Activated CD8-positive, alpha-beta T cell treated with anti-CD3 and anti-CD28 coated beads, Interleukin-2, amount 10 ng/mL, durations not matched to agents 7 days and 5 days (primary cell): ENCODE measurements at regions not wholly inside any gene's neighbourhood (a gene's known extent, or its start where the extent isn't known, plus 50 kb on each side); places are given as distances from the start of the nearest gene placed in this dataset.

Experiments
- ATAC-seq: fragments of 150-1000 bp; cut with Tn5 transposase; one replicate; pipeline ENCODE4 v1.10.0; 2021; ENCODE audit warnings: moderate library complexity
- CTCF ChIA-PET: fragments of 350-600 bp; sonication (Branson Sonifier 250); formaldehyde crosslinking; loops from one replicate; lab custom pipeline; 2021; ENCODE audit warnings: antibody characterized with exemption; lab: Charles Lee
- POLR2A ChIA-PET: fragments of 350-600 bp; sonication (Branson Sonifier 250); formaldehyde crosslinking; loops from one replicate; lab custom pipeline; 2021; ENCODE audit warnings: antibody characterized with exemption; lab: Charles Lee
- DNase-seq: peaks from one replicate; pipeline ENCODE4 v3.0.0-alpha.2; 2020
- H3K27ac Mint-ChIP-seq: one replicate; pipeline ENCODE4 v1.8.0; 2021; ENCODE audit warnings: mild to moderate bottlenecking, mixed read lengths
- H3K27me3 Mint-ChIP-seq: one replicate; pipeline ENCODE4 v1.8.0; 2021; ENCODE audit warnings: low read depth, mixed read lengths
- H3K36me3 Mint-ChIP-seq: one replicate; pipeline ENCODE4 v1.8.0; 2021; ENCODE audit warnings: low read depth, mixed read lengths
- H3K4me1 Mint-ChIP-seq: one replicate; pipeline ENCODE4 v1.8.0; 2021; ENCODE audit warnings: low read depth, mixed read lengths
- H3K4me3 Mint-ChIP-seq: one replicate; pipeline ENCODE4 v1.8.0; 2021; ENCODE audit warnings: mild to moderate bottlenecking, mixed read lengths
- H3K9me3 Mint-ChIP-seq: one replicate; pipeline ENCODE4 v1.8.0; 2022; ENCODE audit warnings: mixed read lengths; ENCODE audit not compliant: insufficient read depth

GRCh38 chr16:11481987-11482386 is 104.7 kb downstream of the LITAF start:
- POLR2A ChIA-PET = no interaction called here
- Mint-ChIP-seq H3K27me3 (no peaks in the 10 kb centered on the region), H3K36me3 (no peaks in the 10 kb centered on the region), H3K27ac (no peak overlapping the region), H3K4me3 (no peak overlapping the region), H3K4me1 (no peaks in the 10 kb centered on the region), H3K9me3 (peaks cover 7% of the 10 kb centered on the region)
- CTCF ChIA-PET = interaction anchor here (1.7 kb wide), 1 partner anchor 50 kb away, joined by 3 read pairs; no protein-coding TSS in a partner anchor
- DNase-seq (no peak), ATAC-seq (no peak)

DNA sequence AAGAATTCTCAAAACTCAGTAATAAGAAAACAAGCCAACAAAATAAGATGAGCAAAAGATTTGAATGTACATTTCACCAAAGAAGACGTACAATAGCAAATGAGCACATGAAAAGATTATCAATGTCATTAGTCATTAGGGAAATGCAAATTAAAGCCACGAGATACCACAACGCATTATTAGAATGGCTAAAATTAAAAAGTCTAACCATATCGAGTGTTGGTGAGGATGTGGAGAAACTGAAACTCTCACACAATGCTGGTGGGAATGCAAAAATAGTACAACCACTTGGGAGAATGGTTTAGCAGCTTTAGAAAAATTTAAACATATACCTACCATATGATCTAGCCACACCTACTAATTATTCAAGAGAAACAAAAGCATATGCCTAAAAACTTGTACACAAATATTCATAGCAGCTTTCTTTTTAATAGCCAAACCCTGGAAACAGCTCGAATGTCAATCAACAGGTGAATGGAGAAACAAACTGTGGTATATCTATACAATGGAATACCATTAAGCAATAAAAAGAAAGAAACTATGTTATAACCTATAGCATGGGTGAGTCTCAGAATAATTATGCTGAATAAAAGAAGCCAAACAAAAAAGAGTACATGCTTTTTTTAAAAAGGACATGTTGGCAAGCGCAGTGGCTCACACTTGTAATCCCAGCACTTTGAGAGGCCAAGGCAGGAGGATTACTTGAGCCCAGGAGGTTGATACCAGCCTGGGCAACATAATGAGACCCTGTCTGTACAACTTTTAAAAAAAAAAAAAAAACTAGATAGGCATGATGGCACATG is 103.6 kb downstream of the LITAF start:
- H3K36me3 Mint-ChIP-seq = no peaks in the 10 kb centered on the region
- ATAC-seq = no peak
- ChIA-PET POLR2A (no interaction called here), CTCF (interaction anchor here (1.7 kb wide), 1 partner anchor 49 kb away, joined by 3 read pairs; no protein-coding TSS in a partner anchor)
- no peaks in the 10 kb centered on the region for H3K4me1 Mint-ChIP-seq
- no peak overlapping the region for H3K4me3 Mint-ChIP-seq
- no peak overlapping the region for H3K27ac Mint-ChIP-seq
- no peaks in the 10 kb centered on the region for H3K27me3 Mint-ChIP-seq
- peaks cover 7% of the 10 kb centered on the region for H3K9me3 Mint-ChIP-seq
- no peak for DNase-seq

DNA sequence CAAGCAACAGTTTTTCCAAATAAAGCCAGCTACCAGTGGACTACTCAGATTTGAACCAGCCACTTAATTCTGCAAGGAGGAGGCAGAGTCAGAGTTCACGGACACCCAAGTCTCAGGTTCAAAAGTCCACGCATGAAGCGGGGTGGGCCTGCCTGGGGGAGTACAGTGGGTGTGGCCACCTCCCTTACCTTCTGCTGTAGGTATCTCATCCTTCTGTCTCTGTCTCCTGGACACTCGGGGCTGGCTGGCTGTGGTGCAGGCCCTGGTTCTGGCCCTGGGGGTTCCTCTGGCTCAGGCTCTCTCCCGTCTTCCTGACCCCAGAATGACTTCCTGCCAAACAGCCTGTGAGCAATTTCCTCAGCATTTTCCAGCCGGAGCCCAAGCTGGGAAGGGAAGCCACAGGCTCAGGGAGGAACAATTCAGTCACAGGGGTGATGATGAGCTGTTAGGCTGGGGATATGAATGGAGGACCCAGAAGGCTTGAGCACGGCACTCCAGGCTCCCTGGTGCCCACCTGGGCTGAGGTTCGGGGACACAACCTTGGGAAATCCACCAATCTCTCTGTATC is 101.9 kb downstream of the LITAF start:
- Mint-ChIP-seq H3K27ac (no peak overlapping the region), H3K4me3 (no peak overlapping the region), H3K27me3 (no peaks in the 10 kb centered on the region), H3K36me3 (no peaks in the 10 kb centered on the region), H3K4me1 (no peaks in the 10 kb centered on the region), H3K9me3 (peaks cover 7% of the 10 kb centered on the region)
- ChIA-PET CTCF (no interaction called here), POLR2A (no interaction called here)
- no peak for DNase-seq
- no peak for ATAC-seq

GRCh38 chr16:11485676-11486075 is 101.0 kb downstream of the LITAF start:
- no peaks in the 10 kb centered on the region for H3K36me3 Mint-ChIP-seq
- POLR2A ChIA-PET = no interaction called here
- peaks cover 7% of the 10 kb centered on the region for H3K9me3 Mint-ChIP-seq
- no peaks in the 10 kb centered on the region for H3K4me1 Mint-ChIP-seq
- no peak overlapping the region for H3K4me3 Mint-ChIP-seq
- no peak overlapping the region for H3K27ac Mint-ChIP-seq
- no peak for ATAC-seq
- CTCF ChIA-PET = no interaction called here
- no peak for DNase-seq
- no peaks in the 10 kb centered on the region for H3K27me3 Mint-ChIP-seq

DNA sequence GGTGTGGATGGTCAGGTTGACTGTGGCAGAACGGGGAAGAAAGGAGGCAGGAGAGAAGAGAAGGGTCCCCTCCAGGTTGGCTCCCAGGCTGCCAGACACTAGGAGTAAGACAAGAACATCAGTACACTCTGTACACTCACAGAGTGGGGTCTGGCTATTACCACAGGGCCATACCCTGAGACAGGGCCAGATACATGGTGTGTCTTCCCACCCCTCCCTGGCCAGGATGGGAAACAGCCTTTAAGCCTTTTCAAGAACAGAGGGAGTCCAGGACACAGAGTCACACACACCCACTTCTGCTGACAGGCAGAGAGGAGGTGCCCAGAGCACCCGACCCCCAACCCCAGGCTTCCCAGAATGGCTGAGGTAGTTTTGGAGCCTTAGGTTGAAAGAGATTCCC is 99.4 kb downstream of the LITAF start:
- H3K36me3 Mint-ChIP-seq = no peaks in the 10 kb centered on the region
- ATAC-seq (no peak), DNase-seq (no peak)
- ChIA-PET CTCF (no interaction called here), POLR2A (no interaction called here)
- no peaks in the 10 kb centered on the region for H3K27me3 Mint-ChIP-seq
- H3K9me3 Mint-ChIP-seq = peaks cover 7% of the 10 kb centered on the region
- no peak overlapping the region for H3K4me3 Mint-ChIP-seq
- H3K27ac Mint-ChIP-seq = no peak overlapping the region
- no peaks in the 10 kb centered on the region for H3K4me1 Mint-ChIP-seq

GRCh38 chr16:11488304-11488703 is 98.4 kb downstream of the LITAF start:
- ATAC-seq (no peak), DNase-seq (no peak)
- POLR2A ChIA-PET = no interaction called here
- peaks cover under 1% of the 10 kb centered on the region for H3K9me3 Mint-ChIP-seq
- peaks cover 5% of the 10 kb centered on the region for H3K4me1 Mint-ChIP-seq
- peaks cover 2% of the 10 kb centered on the region for H3K36me3 Mint-ChIP-seq
- H3K4me3 Mint-ChIP-seq = no peak overlapping the region
- H3K27me3 Mint-ChIP-seq = no peaks in the 10 kb centered on the region
- CTCF ChIA-PET = no interaction called here
- H3K27ac Mint-ChIP-seq = no peak overlapping the region

DNA sequence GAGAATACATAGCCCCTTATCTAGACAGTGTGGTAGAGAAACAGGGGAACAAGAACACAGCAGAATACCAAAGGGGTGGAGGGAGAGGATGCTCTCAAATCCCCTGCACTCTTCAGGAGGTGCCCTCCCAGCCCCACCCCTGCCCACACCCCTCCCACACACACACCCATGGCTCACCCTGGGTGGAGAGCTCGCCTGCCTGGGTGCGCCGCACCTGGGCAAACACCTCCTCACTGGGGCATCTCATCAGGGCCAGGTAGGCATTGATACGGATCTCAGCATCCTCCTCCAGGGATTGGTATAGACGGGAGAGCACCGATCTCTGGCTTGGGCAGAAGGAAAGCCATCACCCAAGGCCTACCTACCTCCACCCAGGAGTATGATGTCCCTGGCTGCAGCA is 95.2 kb downstream of the LITAF start:
- no peak for DNase-seq
- POLR2A ChIA-PET = no interaction called here

GRCh38 chr16:11492808-11493530 is 93.8 kb downstream of the LITAF start:
- DNase-seq (no peak), ATAC-seq (no peak)
- H3K27me3 Mint-ChIP-seq = no peaks in the 10 kb centered on the region
- H3K4me3 Mint-ChIP-seq = no peak overlapping the region
- ChIA-PET POLR2A (no interaction called here), CTCF (interaction anchor here (1.5 kb wide), 1 partner anchor 121 kb away, joined by 3 read pairs; no protein-coding TSS in a partner anchor)
- peaks cover 2% of the 10 kb centered on the region for H3K36me3 Mint-ChIP-seq
- peaks cover 36% of the 10 kb centered on the region for H3K4me1 Mint-ChIP-seq
- peak overlapping the region; percentile 3 for H3K27ac Mint-ChIP-seq
- no peaks in the 10 kb centered on the region for H3K9me3 Mint-ChIP-seq

More for the DNA sequence above, 95.2 kb downstream of the LITAF start:
- Mint-ChIP-seq H3K36me3 (peaks cover 2% of the 10 kb centered on the region), H3K4me1 (peaks cover 22% of the 10 kb centered on the region), H3K9me3 (no peaks in the 10 kb centered on the region), H3K27ac (no peak overlapping the region), H3K4me3 (no peak overlapping the region), H3K27me3 (no peaks in the 10 kb centered on the region)
- CTCF ChIA-PET = interaction anchor here (0.7 kb wide), 1 partner anchor 30 kb away, joined by 3 read pairs; no protein-coding TSS in a partner anchor
- no peak for ATAC-seq

GRCh38 chr16:11493531-11493929 is 93.2 kb downstream of the LITAF start:
- ATAC-seq = no peak
- Mint-ChIP-seq H3K36me3 (peaks cover 2% of the 10 kb centered on the region), H3K27ac (no peak overlapping the region), H3K9me3 (no peaks in the 10 kb centered on the region), H3K27me3 (no peaks in the 10 kb centered on the region), H3K4me1 (peaks cover 38% of the 10 kb centered on the region), H3K4me3 (no peak overlapping the region)
- no peak for DNase-seq
- POLR2A ChIA-PET = no interaction called here
- CTCF ChIA-PET = no interaction called here

DNA sequence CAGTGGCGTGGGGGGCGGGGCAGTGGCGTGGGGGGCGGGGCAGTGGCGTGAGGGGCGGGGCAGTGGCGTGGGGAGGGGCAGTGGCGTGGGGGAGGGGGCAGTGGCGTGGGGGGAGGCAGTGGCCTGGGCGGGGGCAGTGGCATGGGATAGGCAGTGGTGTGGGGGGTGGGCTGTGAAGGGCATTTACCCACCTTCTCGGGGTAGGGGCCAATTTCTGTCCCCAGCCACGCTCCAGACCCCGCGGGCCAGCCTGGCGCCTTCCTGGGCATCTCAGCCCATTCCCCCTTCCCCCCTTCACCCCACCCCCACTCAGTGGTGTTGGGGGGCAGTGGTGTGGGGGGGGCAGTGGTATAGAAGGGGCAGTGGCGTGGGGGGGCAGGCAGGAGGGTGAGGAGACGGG is 92.7 kb downstream of the LITAF start:
- ATAC-seq (no peak), DNase-seq (no peak)
- POLR2A ChIA-PET = no interaction called here
- Mint-ChIP-seq H3K9me3 (no peaks in the 10 kb centered on the region), H3K36me3 (peaks cover 2% of the 10 kb centered on the region), H3K27ac (no peak overlapping the region), H3K27me3 (no peaks in the 10 kb centered on the region), H3K4me3 (no peak overlapping the region), H3K4me1 (peaks cover 41% of the 10 kb centered on the region)
- CTCF ChIA-PET = no interaction called here

GRCh38 chr16:11494433-11494832 is 92.3 kb downstream of the LITAF start:
- no peaks in the 10 kb centered on the region for H3K9me3 Mint-ChIP-seq
- ATAC-seq (no peak), DNase-seq (no peak)
- POLR2A ChIA-PET = no interaction called here
- no peak overlapping the region for H3K27ac Mint-ChIP-seq
- CTCF ChIA-PET = interaction anchor here (1.8 kb wide), 1 partner anchor 38 kb away, joined by 8 read pairs; no protein-coding TSS in a partner anchor
- peaks cover 2% of the 10 kb centered on the region for H3K36me3 Mint-ChIP-seq
- H3K4me1 Mint-ChIP-seq = peaks cover 41% of the 10 kb centered on the region
- no peak overlapping the region for H3K4me3 Mint-ChIP-seq
- no peaks in the 10 kb centered on the region for H3K27me3 Mint-ChIP-seq

DNA sequence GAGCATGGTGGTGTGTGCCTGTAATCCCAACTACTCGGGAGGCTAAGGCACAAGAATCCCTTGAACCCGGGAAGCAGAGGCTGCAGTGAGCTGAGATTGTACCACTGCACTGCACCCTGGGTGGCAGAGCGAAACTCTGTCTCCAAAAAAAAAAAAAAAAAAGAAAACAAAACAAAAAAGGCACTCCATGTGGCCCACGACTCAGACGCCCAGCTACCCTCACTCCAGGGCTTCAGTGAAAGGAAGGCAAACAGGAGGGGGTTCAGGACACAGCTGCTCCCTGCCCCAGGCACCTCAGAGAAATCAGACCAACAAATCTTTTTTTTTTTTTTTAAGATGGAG is 91.7 kb downstream of the LITAF start:
- Mint-ChIP-seq H3K4me1 (peaks cover 41% of the 10 kb centered on the region), H3K9me3 (no peaks in the 10 kb centered on the region), H3K27me3 (no peaks in the 10 kb centered on the region), H3K27ac (peak overlapping the region; percentile 72), H3K36me3 (peaks cover 2% of the 10 kb centered on the region), H3K4me3 (no peak overlapping the region)
- no peak for ATAC-seq
- DNase-seq = no peak
- CTCF ChIA-PET = interaction anchor here (0.9 to 1.8 kb wide), 2 partner anchors 37 to 220 kb away, joined by 3 to 8 read pairs; no protein-coding TSS in a partner anchor
- POLR2A ChIA-PET = interaction anchor here (1.0 to 1.1 kb wide), 2 partner anchors 12 to 22 kb away, joined by 3 read pairs; no protein-coding TSS in a partner anchor
